Psoas muscle (tissue), 7 donors: ENCODE measurements at regions not wholly inside any gene's neighbourhood (a gene's known extent, or its start where the extent isn't known, plus 50 kb on each side); places are given as distances from the start of the nearest gene placed in this dataset.

ENCODE experiments used
- ATAC-seq, 4 donors: fragments of 200-7000 bp; cut with Tn5 transposase; one replicate each; pipeline ENCODE4 v1.9.1; 2020; ENCODE audit warnings: moderate library complexity in 3 of 4, mild to moderate bottlenecking in 2 of 4
- DNase-seq, 2 donors: peaks; one replicate each; pipeline ENCODE4 v3.0.0-alpha.2; 2020
- H3K27ac ChIP-seq: fragments of 200-600 bp; one replicate; pipeline ENCODE4 v1.8.0; 2022
- H3K27me3 ChIP-seq, 3 donors: fragments of 200-600 bp in 1 of 3; one replicate each; pipeline versions ENCODE4 v1.6.1 to v1.8.0; 2013 to 2022; ENCODE audit warnings: low read length in 2 of 3, mild to moderate bottlenecking in 2 of 3, moderate library complexity in 1 of 3; ENCODE audit not compliant: insufficient read depth in 3 of 3
- H3K36me3 ChIP-seq, 2 donors: fragments of 200-600 bp in 1 of 2; one replicate each; pipeline versions ENCODE4 v1.6.1 to v1.8.0; 2013 to 2022; ENCODE audit warnings: low read depth in 1 of 2, mild to moderate bottlenecking in 1 of 2, moderate library complexity in 1 of 2; ENCODE audit not compliant: insufficient read depth in 1 of 2
- H3K4me1 ChIP-seq: fragments of 200-600 bp; one replicate; pipeline ENCODE4 v1.8.0; 2022
- H3K4me3 ChIP-seq: fragments of 200-600 bp; one replicate; pipeline ENCODE4 v1.8.0; 2022; ENCODE audit warnings: mild to moderate bottlenecking
- H3K9me3 ChIP-seq: fragments of 200-600 bp; one replicate; pipeline ENCODE4 v1.8.0; 2022
- CTCF ChIP-seq: fragments of 200-600 bp; IDR thresholded peaks from one replicate; pipeline ENCODE4 v1.8.0; 2022; ENCODE audit warnings: antibody characterized with exemption
- whole genome bisulfite sequencing, 3 donors: extraction: QIAGEN DNeasy Blood & Tissue Kit; methylation state at CpG; one replicate each; pipeline versions ENCODE4 v1.1.6 to v1.1.7; 2013; 5-methylcytosine and 5-hydroxymethylcytosine counted together
- intact Hi-C, 2 donors: fragments of 100-400 bp; cut with DNase I; formaldehyde crosslinking; loops; one replicate each; pipeline versions ENCODE4 v1.11.0 to v1.14.2; 2022
- donor health status: healthy with polysubstance abuse.
- donor health status: DM: no; HTN: no; CAD: no; lungs with moderate emphysema.
- donor health status: Bipolar disorder and iron deficiency.
- donor health status: healthy.
- donor health status: DM: yes; HTN: yes; CAD: no.
- donor health status: DM: no; HTN: no; CAD: no.
- donor health status: DM: yes; HTN: yes; CAD: no.

GRCh38 chr17:77854083-77854758, 104.3 kb upstream of the TNRC6C start:
- H3K9me3 ChIP-seq: no peaks in the 10 kb centered on the region
- no peak overlapping the region for H3K27ac ChIP-seq
- DNase-seq: no peak
- no peak for TF ChIP-seq CTCF
- WGBS, 3 donors: 87 to 91% (median 88%) methylated on average over 13 to 14 of the region's 14 CpGs
- no peaks in the 10 kb centered on the region for H3K4me1 ChIP-seq
- H3K4me3 ChIP-seq: no peak overlapping the region
- peaks cover 0 to 2% (median 0%) of the 10 kb centered on the region in 3 donors for H3K27me3 ChIP-seq
- H3K36me3 ChIP-seq: no peaks in the 10 kb centered on the region
- ATAC-seq: no peak
- intact Hi-C loops: no loop called here

- no peaks in the 10 kb centered on the region for H3K36me3 ChIP-seq
- TF ChIP-seq CTCF: no peak
- peaks cover 0 to 4% (median 0%) of the 10 kb centered on the region in 3 donors for H3K27me3 ChIP-seq
- H3K27ac ChIP-seq: no peak overlapping the region
- H3K4me1 ChIP-seq: no peaks in the 10 kb centered on the region
- ATAC-seq (no peak), DNase-seq (no peak)
- intact Hi-C loops: no loop called here
- 94 to 96% (median 94%) methylated on average over 20 of the region's 20 CpGs for WGBS, 3 donors
- no peak overlapping the region for H3K4me3 ChIP-seq
- no peaks in the 10 kb centered on the region for H3K9me3 ChIP-seq
These were observed 103.5 kb upstream of the TNRC6C start for GRCh38 chr17:77854759-77855745.

GRCh38 chr17:77856551-77857305, 101.8 kb upstream of the TNRC6C start:
- 85 to 89% (median 85%) methylated on average over 20 of the region's 20 CpGs for WGBS, 3 donors
- intact Hi-C loops: no loop called here

GRCh38 chr17:77857306-77857555, 101.3 kb upstream of the TNRC6C start:
- intact Hi-C loops: no loop called here
- H3K27me3 ChIP-seq: peaks cover 0 to 4% (median 0%) of the 10 kb centered on the region in 3 donors
- no peak overlapping the region for H3K27ac ChIP-seq
- WGBS, 3 donors: 81 to 88% (median 82%) methylated on average over 3 of the region's 3 CpGs
- no peaks in the 10 kb centered on the region for H3K36me3 ChIP-seq
- no peak overlapping the region for H3K4me3 ChIP-seq
- H3K9me3 ChIP-seq: no peaks in the 10 kb centered on the region
- no peaks in the 10 kb centered on the region for H3K4me1 ChIP-seq
- ATAC-seq: no peak
- DNase-seq: no peak
- TF ChIP-seq CTCF: no peak

More at GRCh38 chr17:77856551-77857305, 101.8 kb upstream of the TNRC6C start:
- ATAC-seq: no peak
- no peak overlapping the region for H3K4me3 ChIP-seq
- H3K27ac ChIP-seq: no peak overlapping the region
- H3K4me1 ChIP-seq: no peaks in the 10 kb centered on the region
- no peaks in the 10 kb centered on the region for H3K9me3 ChIP-seq
- no peaks in the 10 kb centered on the region for H3K36me3 ChIP-seq
- TF ChIP-seq CTCF: no peak
- no peak for DNase-seq
- peaks cover 0 to 4% (median 0%) of the 10 kb centered on the region in 3 donors for H3K27me3 ChIP-seq
